GM19467 (cell line): ENCODE measurements at regions not wholly inside any gene's neighbourhood (a gene's known extent, or its start where the extent isn't known, plus 50 kb on each side); places are given as distances from the start of the nearest gene placed in this dataset.

Experiments used
- ATAC-seq: cut with Tn5 transposase; IDR thresholded peaks from one replicate; pipeline ENCODE4 v1.9.1; 2021; ENCODE audit warnings: mild to moderate bottlenecking, moderate library complexity; ENCODE audit not compliant: unreplicated experiment

GRCh38 chr10:123567984-123568739, 98.0 kb upstream of the GPR26 start:
- ATAC-seq: no peak

GRCh38 chr10:123568751-123569150, 97.4 kb upstream of the GPR26 start:
- no peak for ATAC-seq

- no peak for ATAC-seq
Observed at GRCh38 chr10:123569436-123570035, 96.6 kb upstream of the GPR26 start.

- no peak for ATAC-seq
Observed at GRCh38 chr10:123570051-123570897, 95.9 kb upstream of the GPR26 start.

GRCh38 chr10:123570898-123571515, 95.1 kb upstream of the GPR26 start:
- no peak for ATAC-seq

GRCh38 chr10:123571978-123572377, 94.2 kb upstream of the GPR26 start:
- no peak for ATAC-seq

- no peak for ATAC-seq
Observed at GRCh38 chr10:123573236-123574108, 92.7 kb upstream of the GPR26 start.

GRCh38 chr10:123574109-123574698, 92.0 kb upstream of the GPR26 start:
- no peak for ATAC-seq

GRCh38 chr10:123575105-123575504, 91.0 kb upstream of the GPR26 start:
- ATAC-seq: no peak

GRCh38 chr10:123576706-123577105, 89.4 kb upstream of the GPR26 start:
- no peak for ATAC-seq

GRCh38 chr10:123577921-123578461, 88.2 kb upstream of the GPR26 start:
- no peak for ATAC-seq

GRCh38 chr10:123578721-123579120, 87.4 kb upstream of the GPR26 start:
- ATAC-seq: no peak

GRCh38 chr10:123579675-123580074, 86.5 kb upstream of the GPR26 start:
- ATAC-seq: no peak

GRCh38 chr10:123580426-123580825, 85.7 kb upstream of the GPR26 start:
- ATAC-seq: no peak

- ATAC-seq: no peak
Observed at GRCh38 chr10:123581656-123582055, 84.5 kb upstream of the GPR26 start.

GRCh38 chr10:123582084-123582989, 83.8 kb upstream of the GPR26 start:
- no peak for ATAC-seq

- no peak for ATAC-seq
Observed at GRCh38 chr10:123583639-123584418, 82.3 kb upstream of the GPR26 start.

GRCh38 chr10:123584419-123584775, 81.8 kb upstream of the GPR26 start:
- ATAC-seq: no peak
